CD4-positive, alpha-beta T cell treated with Interleukin-15 for 1 hour (primary cell): ENCODE measurements at regions not wholly inside any gene's neighbourhood (a gene's known extent, or its start where the extent isn't known, plus 50 kb on each side); places are given as distances from the start of the nearest gene placed in this dataset.
"Not testable (repeated sequence)": the region's sequence is repeated elsewhere in the genome, so short reads cannot be mapped to it uniquely, and the experiment has no call there.

ENCODE experiments used
- DNase-seq: peaks from one replicate; pipeline ENCODE4 v3.0.0-alpha.2; 2020

DNA sequence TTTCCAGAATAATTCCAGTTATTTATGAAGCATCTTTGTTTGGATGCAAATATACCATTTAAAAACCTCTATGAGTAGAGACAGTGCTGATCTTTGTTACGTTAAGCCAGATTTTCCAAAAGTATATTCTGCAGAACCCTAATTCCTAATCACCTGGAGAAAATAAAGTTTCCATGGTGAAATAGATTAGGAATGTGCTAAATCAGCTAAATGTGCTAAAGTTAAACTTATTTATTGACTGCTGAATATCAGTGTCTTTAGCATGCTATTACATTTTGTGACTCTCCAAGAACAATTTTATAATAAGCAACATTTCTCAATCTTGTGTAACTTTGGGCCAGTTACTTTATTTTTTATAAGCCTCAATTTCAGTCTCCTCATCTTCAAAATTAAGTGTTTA is 196.3 kb upstream of the NFIA start:
- DNase-seq: no peak

DNA sequence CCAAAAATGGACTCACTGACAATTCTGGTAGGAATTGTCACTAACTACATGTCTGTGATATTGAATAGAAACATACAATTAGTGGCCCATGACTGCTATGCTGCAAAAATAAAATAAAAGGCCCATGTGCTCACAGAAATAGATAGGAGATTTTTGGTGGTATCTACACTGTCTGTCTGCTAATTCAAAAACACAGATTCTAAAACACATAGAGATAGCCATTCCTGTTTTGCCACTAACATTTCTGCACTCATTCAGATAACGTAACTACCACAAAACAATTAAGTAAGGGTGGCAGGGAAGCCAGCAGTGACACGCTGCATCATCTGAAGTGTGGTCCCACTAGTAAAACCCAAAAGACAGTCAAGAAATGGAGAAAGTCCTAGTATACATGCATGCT is 202.2 kb upstream of the NFIA start:
- no peak for DNase-seq

GRCh38 chr1:60878323-60878722 is 204.0 kb upstream of the NFIA start:
- DNase-seq: no peak

DNA sequence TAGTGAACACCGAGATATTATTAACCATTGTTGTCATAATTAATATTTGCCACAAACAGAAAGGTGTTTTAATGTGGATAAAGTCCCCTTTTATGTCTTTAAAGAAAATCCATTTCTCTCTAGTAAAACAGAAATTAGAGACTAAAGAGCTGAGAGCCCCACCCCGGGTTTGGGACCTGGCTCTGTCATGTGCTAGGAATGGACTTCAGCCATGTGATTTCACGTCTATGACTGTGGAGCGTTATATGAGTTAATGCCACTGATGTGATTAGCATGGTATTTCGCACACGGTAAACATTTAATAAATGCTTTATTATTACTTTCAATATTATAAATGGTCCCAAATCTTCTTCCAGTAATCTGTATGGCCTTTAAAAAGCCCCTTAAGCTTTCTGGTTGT is 205.0 kb upstream of the NFIA start:
- no peak for DNase-seq

DNA sequence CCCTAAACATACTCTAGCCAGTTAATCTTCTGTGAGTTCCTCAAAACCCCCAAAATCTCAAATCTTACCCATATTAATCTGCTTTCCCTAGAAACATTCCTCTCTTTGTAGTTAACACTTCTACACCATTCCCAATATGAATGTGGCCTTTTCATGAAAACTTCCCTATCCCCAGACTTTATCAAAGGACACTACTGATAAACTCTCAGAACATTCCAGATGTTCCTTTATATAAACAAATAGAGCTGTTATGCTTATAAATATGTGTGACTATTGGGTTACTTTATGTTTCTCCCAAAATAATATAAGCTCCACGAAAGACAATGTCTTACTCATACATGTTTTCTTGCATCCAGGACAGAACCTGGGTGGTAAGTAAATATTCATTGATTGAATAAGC is 205.4 kb upstream of the NFIA start:
- no peak for DNase-seq

- DNase-seq: no peak
Observed at GRCh38 chr1:60875138-60875537, 207.2 kb upstream of the NFIA start.

- DNase-seq: no peak
Observed at GRCh38 chr1:60874718-60875117, 207.6 kb upstream of the NFIA start.

DNA sequence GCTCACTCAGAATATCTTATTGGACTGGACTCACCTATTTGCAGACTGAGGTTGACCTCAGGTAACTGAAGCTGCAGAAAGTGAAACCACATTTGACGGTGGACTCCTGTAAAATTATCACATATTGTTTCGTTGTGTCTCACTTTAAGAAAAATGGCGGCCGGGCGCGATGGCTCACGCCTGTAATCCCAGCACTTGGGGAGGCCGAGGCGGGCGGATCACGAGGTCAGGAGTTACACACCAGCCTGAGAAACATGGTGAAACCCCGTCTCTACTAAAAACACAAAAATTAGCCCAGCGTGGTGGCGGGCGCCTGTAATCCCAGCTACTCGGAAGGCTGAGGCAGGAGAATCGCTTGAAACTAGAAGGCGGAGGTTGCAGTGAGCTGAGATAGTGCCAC is 209.0 kb upstream of the NFIA start:
- not testable (repeated sequence) for DNase-seq

- DNase-seq: no peak
Observed at GRCh38 chr1:60872426-60873054, 209.8 kb upstream of the NFIA start.

DNA sequence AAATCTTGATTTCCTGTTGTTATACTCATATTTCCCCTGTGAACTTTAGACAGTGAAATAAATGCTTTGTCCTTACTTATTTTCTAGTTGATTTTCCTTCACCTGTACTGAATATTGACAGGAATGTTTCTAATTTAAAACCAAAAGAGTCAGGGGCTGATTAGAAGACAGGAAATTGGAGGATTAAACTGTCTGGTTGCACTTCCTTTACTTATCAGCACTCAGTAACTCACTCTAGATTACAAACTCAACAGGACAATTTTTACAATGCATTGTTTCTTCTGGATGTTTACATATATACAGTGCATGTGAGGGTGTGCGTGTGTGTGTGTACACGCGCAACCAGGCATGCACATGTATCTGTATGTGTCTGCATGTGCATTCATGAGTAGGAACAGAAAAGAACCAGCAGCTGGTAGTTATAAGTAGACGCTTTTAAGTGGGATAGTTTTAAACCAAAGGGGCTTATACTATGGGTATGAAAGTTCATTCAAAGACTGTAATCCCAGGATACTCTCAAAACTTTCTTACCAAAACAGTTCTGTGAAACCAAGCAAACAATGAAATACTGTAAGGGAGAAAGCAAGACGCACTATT is 212.0 kb upstream of the NFIA start:
- no peak for DNase-seq

DNA sequence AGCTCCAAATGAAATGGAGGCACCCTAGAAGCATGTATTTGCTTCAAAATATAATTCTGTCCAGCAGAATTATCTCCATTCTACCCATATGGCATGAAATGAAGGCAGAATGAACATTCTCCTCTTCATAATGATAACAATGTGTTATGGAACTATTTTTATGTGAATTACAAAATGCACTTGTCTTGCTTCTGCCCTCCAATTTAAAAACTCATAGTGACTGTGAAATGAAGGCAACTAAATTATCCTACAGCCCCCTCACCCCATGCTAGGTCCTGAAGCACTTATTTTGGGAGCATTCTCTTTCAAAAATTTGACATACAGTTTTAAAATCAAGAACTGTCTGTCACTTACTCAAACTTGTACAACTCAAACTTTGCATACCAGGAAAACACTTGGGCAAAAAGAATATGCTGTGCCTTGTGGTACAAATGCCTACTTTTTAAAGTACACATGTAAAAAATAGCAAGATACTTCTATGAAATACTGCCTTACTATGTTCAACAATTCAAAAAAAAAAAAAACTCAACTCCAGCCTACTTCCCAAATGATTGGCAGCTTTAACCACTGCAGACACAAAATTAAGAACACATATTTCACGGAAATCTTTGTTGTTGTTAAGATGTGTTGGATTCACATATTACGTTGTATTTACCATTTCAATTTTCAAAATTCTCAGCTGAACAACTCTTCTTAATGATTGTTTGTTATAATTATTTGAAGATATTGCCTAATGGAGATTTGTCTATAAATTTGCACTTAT is 213.3 kb upstream of the NFIA start:
- DNase-seq: no peak

DNA sequence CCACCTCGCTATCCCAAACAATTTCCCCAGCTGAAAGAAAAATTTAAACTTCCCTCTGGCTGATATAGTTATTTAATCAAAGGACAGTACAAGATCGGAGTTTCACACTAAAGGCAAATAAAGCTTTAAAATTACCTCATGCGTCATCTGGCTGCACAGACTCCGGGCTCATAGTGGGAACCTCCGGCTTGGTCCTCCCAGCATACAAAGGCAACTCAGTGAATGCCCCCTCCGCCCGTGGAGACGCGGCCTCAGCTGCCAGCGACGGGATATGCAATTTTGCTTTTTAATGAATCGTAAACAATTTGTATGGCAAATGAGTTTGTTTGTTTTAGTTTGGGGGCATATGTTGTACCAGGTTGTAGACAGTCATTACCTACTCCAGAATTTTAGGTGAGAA is 214.6 kb upstream of the NFIA start:
- DNase-seq: no peak

DNA sequence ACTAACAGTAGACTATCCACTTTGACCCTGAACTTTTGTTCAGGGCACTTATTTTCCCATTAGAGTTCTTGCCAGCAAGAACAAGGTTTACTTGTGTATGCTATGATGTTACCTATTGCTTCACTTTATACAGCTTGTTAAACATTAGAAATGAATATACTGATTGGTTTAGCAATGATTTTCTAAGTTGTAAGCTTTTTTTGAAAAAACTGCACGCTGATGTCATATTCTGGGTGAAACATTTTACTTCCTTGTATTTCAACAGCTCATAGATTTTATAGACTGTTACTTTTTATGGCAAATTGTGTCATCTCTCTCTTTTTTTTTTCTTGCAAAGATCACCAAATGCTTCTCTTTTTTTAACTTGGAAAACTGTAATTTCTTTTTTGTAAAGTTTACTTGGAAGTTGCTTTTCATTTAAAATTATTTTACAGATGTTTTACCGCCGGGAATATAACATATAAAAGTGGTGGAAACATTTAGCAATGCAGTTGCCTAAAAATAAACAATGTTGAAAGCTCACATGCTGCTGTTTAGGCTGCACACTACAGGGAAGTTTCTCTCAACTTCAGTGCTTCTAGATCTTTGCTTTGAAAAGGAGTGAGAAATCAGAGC is 215.3 kb upstream of the NFIA start:
- DNase-seq: no peak

DNA sequence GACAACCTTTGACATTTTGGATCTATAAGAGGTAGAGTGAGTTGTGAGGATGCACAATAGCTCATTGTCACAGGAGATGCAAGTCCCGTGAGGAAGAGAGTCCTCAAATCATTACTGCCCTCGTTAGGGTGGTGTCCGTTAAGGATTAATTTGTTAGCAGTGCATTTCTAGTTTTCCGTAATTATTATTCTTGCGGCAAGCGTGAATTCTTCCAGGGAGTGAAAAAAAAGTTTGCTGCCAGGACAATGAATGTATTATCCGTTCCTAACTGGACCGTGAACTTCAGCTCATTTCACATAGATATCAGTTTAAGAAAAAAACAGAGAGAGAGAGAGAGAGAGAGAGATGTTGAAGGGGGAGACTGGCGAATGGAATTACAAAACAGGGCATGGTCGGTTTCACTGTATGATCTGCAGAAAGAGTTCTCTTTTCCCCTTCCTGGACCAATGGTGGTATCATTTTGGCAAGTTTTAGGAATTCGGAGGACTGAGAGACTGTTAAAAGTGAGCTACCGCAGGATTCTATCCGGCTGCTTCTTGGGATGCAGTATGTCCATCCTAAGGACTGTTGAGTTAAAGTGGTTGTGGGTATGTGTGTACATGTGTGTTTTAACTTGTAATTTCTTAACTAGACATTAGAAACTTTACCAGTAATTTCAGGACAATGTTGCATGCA is 216.0 kb upstream of the NFIA start:
- no peak for DNase-seq

GRCh38 chr1:60865166-60865565 is 217.2 kb upstream of the NFIA start:
- no peak for DNase-seq

- DNase-seq: no peak
Observed at GRCh38 chr1:60864722-60865121, 217.6 kb upstream of the NFIA start.

DNA sequence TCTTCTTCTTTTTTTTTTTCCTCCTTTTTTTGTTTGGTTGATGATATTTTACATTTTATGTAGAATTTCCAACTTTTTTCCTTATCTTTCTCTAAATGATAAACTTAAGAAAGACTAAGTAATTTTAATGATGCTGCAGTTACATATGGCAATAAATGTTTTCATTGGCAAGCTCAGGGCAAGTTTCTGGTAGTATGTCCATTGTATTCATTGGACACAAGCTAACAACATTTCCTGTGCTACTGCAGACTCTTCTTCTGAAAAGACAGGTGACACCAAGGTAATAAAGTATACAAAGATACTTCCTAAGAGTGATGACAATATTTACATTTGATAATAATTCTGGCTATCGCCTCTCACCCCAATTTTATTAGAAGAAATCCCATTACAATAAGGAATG is 219.2 kb upstream of the NFIA start:
- DNase-seq: no peak

- DNase-seq: no peak
Observed at GRCh38 chr1:60861961-60862567, 220.3 kb upstream of the NFIA start.

DNA sequence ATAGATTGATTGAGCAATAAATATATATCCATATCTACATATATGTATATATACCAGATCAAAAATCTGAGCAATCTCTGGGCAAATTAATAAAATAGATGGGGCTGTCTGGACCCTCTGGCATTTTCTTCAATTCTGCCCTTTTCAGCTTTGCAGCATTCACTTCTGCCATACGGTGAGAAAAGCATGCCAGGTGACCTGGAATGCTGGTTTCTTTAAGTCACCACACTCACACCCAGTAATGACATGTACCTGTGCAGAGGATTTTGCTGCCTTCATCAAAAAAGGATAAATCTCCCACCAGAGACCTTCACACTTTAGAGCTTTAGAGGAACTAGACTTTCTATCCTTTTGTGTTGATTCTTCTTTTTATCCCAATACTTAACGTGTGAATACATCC is 223.2 kb upstream of the NFIA start:
- DNase-seq: no peak

GRCh38 chr1:60857851-60858250 is 224.5 kb upstream of the NFIA start:
- no peak for DNase-seq

GRCh38 chr1:60850084-60850483 is 232.3 kb upstream of the NFIA start:
- no peak for DNase-seq

DNA sequence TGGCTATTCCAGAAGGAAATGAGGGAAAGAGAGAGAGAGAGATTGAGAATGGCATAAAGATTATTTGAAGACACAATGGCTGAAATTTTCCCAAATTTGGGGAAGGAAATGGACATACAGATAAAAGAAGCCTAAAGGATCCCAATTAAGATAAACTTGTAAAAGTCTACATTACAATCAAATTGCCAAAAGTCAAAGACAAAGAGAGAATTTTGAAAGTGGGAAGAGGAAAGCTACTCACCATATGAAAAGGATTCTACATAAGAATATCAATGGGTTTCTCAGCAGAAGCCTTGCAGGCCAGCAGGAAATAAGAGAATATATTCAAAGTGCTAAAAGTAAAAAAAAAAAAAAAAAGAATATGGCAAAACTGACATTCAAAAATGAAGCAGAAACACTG is 233.0 kb upstream of the NFIA start:
- DNase-seq: no peak

- DNase-seq: no peak
Observed at GRCh38 chr1:60848583-60849188, 233.7 kb upstream of the NFIA start.
